ENCODE measurements at regions not wholly inside any gene's neighbourhood (a gene's known extent, or its start where the extent isn't known, plus 50 kb on each side); places are given as distances from the start of the nearest gene placed in this dataset.

GRCh38 chr7:116315293-116315692 is 105.0 kb downstream of the TES start (continued):
- TF ChIP-seq CTCF (conservative IDR thresholded peaks at IDR 0.05; ENCODE audit: low read depth in 2 of 2), result no peak
- TF ChIP-seq ZNF114 (CRISPR knock-in tag; IDR thresholded peaks at IDR 0.05), result no peak
- no peak for TF ChIP-seq STAT1 (IDR thresholded peaks at IDR 0.05; ENCODE audit: unreplicated experiment)

DNA sequence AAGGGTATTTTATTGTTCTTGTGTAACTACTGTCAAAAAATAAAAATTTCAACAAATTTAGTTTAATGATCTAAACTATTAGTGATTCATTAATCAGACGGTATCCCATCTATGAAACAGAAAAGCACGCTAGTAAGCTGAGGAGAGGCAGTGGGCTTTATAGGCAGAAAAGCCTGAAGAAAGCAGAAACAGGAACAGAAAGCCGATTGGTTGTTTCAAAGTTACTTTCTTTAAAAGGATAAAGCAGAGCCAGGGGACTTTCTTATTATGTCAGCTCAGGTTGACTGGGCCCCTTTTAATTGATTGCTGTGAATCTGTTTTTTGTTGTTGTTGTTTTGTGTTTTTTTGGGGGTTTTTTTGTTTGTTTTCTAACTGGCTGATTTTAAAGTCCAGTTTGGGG is 105.5 kb downstream of the TES start:
- H3K36me3 ChIP-seq (ENCODE audit: insufficient read depth), result no peaks in the 10 kb centered on the region
- no peak overlapping the region for H3K27ac ChIP-seq (ENCODE audit: low read depth)
- no peaks in the 10 kb centered on the region for H4K20me1 ChIP-seq (replicated peaks; ENCODE audit: insufficient read depth)
- H3K4me2 ChIP-seq, result no peak overlapping the region
- H3K36me3 Mint-ChIP-seq (ENCODE audit: low read depth), result no peaks in the 10 kb centered on the region
- H3K27me3 Mint-ChIP-seq (ENCODE audit: insufficient read depth, low read depth, poor library complexity), result peaks cover 2% of the 10 kb centered on the region
- no peak overlapping the region for H3K4me3 ChIP-seq
- H3K27me3 ChIP-seq (ENCODE audit: insufficient read depth), result no peaks in the 10 kb centered on the region
- peaks cover 4% of the 10 kb centered on the region; the same call in 1 of the 2 replicates for H3K4me1 ChIP-seq (ENCODE audit: insufficient read depth)
- TF ChIP-seq, protein P1, sequence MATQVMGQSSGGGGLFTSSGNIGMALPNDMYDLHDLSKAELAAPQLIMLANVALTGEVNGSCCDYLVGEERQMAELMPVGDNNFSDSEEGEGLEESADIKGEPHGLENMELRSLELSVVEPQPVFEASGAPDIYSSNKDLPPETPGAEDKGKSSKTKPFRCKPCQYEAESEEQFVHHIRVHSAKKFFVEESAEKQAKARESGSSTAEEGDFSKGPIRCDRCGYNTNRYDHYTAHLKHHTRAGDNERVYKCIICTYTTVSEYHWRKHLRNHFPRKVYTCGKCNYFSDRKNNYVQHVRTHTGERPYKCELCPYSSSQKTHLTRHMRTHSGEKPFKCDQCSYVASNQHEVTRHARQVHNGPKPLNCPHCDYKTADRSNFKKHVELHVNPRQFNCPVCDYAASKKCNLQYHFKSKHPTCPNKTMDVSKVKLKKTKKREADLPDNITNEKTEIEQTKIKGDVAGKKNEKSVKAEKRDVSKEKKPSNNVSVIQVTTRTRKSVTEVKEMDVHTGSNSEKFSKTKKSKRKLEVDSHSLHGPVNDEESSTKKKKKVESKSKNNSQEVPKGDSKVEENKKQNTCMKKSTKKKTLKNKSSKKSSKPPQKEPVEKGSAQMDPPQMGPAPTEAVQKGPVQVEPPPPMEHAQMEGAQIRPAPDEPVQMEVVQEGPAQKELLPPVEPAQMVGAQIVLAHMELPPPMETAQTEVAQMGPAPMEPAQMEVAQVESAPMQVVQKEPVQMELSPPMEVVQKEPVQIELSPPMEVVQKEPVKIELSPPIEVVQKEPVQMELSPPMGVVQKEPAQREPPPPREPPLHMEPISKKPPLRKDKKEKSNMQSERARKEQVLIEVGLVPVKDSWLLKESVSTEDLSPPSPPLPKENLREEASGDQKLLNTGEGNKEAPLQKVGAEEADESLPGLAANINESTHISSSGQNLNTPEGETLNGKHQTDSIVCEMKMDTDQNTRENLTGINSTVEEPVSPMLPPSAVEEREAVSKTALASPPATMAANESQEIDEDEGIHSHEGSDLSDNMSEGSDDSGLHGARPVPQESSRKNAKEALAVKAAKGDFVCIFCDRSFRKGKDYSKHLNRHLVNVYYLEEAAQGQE (IDR thresholded peaks at IDR 0.05; ENCODE audit: unreplicated experiment), result no peak
- TF ChIP-seq NANOG (IDR thresholded peaks at IDR 0.05; ENCODE audit: borderline replicate concordance) (no peak), ZNF114 (CRISPR knock-in tag; IDR thresholded peaks at IDR 0.05) (no peak), EZH2 (IDR thresholded peaks at IDR 0.05; ENCODE audit: low read depth, unreplicated experiment) (no peak)
- H2AFZ ChIP-seq, result no peak overlapping the region; the same call in 1 of the 2 replicates
- H3K79me2 ChIP-seq (replicated peaks; ENCODE audit: insufficient read depth), result no peaks in the 10 kb centered on the region
- DNase-seq (ENCODE audit: low spot score), result no peak
- H3K27ac Mint-ChIP-seq, result no peak overlapping the region
- H3K9me3 Mint-ChIP-seq, result peaks cover 3% of the 10 kb centered on the region; the same call in 1 of the 3 replicates
- peaks cover 15% of the 10 kb centered on the region for H3K4me1 Mint-ChIP-seq
- no peak overlapping the region for H3K4me3 Mint-ChIP-seq
- ATAC-seq, result no peak
- H3K9me2 ChIP-seq (ENCODE audit: insufficient read depth), result 0 out of 2 replicates have a peak, but pooled peaks cover 4% of the 10 kb centered on the region
- no peaks in the 10 kb centered on the region for H3F3A ChIP-seq (replicated peaks; ENCODE audit: low read depth)

DNA sequence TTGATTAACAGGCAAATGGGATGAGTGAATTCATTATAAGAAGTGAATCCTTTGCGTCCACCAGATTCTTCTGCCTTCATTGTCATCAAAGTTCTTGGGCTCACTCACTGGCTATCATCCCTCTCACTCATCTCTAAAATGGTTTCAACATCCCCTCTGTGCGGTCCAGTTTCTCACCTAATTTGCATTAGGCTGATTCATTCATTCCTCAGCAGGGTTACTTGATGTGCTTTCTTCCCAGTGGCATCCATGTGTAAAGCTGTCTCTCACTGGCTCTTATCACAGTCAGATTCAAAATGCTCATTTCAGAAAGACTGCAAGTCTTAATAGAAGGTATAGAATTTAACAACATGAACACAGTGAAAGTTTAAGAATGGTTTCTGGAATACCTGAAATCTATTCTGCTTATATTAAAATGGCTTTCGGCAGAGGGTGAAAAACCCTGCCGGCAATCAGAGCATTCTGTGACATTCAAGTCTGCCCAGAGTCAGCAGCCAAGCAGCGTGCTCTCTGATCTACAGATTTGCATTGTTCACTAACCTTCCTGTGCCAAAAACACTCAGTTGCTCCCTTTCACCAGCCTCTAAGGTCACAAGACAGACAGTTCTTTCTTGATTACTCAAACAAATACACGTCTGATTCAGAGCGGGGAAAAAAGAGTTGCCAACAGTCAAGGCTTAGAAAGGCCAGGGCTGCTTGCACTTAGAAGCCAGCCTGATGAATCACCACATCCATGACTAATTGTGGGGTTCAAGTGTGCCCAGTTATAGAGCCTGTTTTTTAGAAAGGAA is 106.7 kb downstream of the TES start:
- H3K4me3 ChIP-seq, result no peak overlapping the region
- H4K20me1 ChIP-seq (replicated peaks; ENCODE audit: insufficient read depth), result no peaks in the 10 kb centered on the region
- ATAC-seq, result no peak
- H3K4me1 ChIP-seq (ENCODE audit: insufficient read depth), result peaks cover 4% of the 10 kb centered on the region; the same call in 1 of the 2 replicates
- Mint-ChIP-seq H3K27ac (no peak overlapping the region; the same call in 1 of the 2 replicates), H3K27me3 (ENCODE audit: insufficient read depth, low read depth, poor library complexity) (peaks cover 2% of the 10 kb centered on the region), H3K9me3 (peaks cover 3% of the 10 kb centered on the region; the same call in 1 of the 3 replicates), H3K4me1 (peaks cover 15% of the 10 kb centered on the region), H3K4me3 (no peak overlapping the region), H3K36me3 (ENCODE audit: low read depth) (no peaks in the 10 kb centered on the region)
- H3K36me3 ChIP-seq (ENCODE audit: insufficient read depth), result no peaks in the 10 kb centered on the region
- H3K4me2 ChIP-seq, result no peak overlapping the region
- no peaks in the 10 kb centered on the region for H3F3A ChIP-seq (replicated peaks; ENCODE audit: low read depth)
- DNase-seq (ENCODE audit: low spot score), result no peak
- H3K9me2 ChIP-seq (ENCODE audit: insufficient read depth), result 0 out of 2 replicates have a peak, but pooled peaks cover 4% of the 10 kb centered on the region
- peak overlapping the region; percentile 88; the same call in 1 of the 2 replicates for H2AFZ ChIP-seq
- H3K27ac ChIP-seq (ENCODE audit: low read depth), result no peak overlapping the region
- H3K27me3 ChIP-seq (ENCODE audit: insufficient read depth), result no peaks in the 10 kb centered on the region
- H3K79me2 ChIP-seq (replicated peaks; ENCODE audit: insufficient read depth), result no peaks in the 10 kb centered on the region
- TF ChIP-seq EZH2phosphoT487 (IDR thresholded peaks at IDR 0.05; ENCODE audit: unreplicated experiment), result no peak

Measured in GM23338 (cell line).